ENCODE measurements at regions not wholly inside any gene's neighbourhood (a gene's known extent, or its start where the extent isn't known, plus 50 kb on each side); places are given as distances from the start of the nearest gene placed in this dataset.
A peak's percentile ranks its signal among the peaks of the same experiment; 100 is the strongest.

GRCh38 chr9:107707428-107707837 lies 217.9 kb upstream of the KLF4 start:
- no peaks in the 10 kb centered on the region for H3K27me3 ChIP-seq
- no peaks in the 10 kb centered on the region for H3K9me3 ChIP-seq
- no peak overlapping the region for H3K27ac ChIP-seq
- DNase-seq: no peak
- H3K4me1 ChIP-seq: peaks cover 0 to 6% (median under 1%) of the 10 kb centered on the region in 4 donors
- H3K4me3 ChIP-seq: no peak overlapping the region
- TF ChIP-seq POLR2A (IDR thresholded peaks at IDR 0.05): no peak
- no peak for TF ChIP-seq CTCF (IDR thresholded peaks at IDR 0.05)
- no peaks in the 10 kb centered on the region for H3K36me3 ChIP-seq

GRCh38 chr9:107706701-107707427 lies 217.3 kb upstream of the KLF4 start:
- no peak for DNase-seq
- H3K4me1 ChIP-seq: peaks cover 0 to under 1% (median 0%) of the 10 kb centered on the region in 4 donors
- H3K27ac ChIP-seq: no peak overlapping the region
- no peak overlapping the region for H3K4me3 ChIP-seq
- H3K27me3 ChIP-seq: no peaks in the 10 kb centered on the region
- no peak for TF ChIP-seq POLR2A (IDR thresholded peaks at IDR 0.05)
- no peak for TF ChIP-seq CTCF (IDR thresholded peaks at IDR 0.05)
- H3K36me3 ChIP-seq: no peaks in the 10 kb centered on the region
- H3K9me3 ChIP-seq: no peaks in the 10 kb centered on the region

GRCh38 chr9:107705521-107705920 lies 216.0 kb upstream of the KLF4 start:
- H3K36me3 ChIP-seq: no peaks in the 10 kb centered on the region
- no peak for DNase-seq

GRCh38 chr9:107704774-107705173 lies 215.2 kb upstream of the KLF4 start:
- H3K4me3 ChIP-seq: no peak overlapping the region
- no peaks in the 10 kb centered on the region for H3K36me3 ChIP-seq
- H3K4me1 ChIP-seq: no peaks in the 10 kb centered on the region
- H3K27ac ChIP-seq: no peak overlapping the region
- TF ChIP-seq CTCF (IDR thresholded peaks at IDR 0.05): no peak
- TF ChIP-seq POLR2A (IDR thresholded peaks at IDR 0.05): no peak
- H3K27me3 ChIP-seq: no peaks in the 10 kb centered on the region
- DNase-seq: no peak
- H3K9me3 ChIP-seq: no peaks in the 10 kb centered on the region

More at GRCh38 chr9:107705521-107705920, 216.0 kb upstream of the KLF4 start:
- no peaks in the 10 kb centered on the region for H3K4me1 ChIP-seq
- no peaks in the 10 kb centered on the region for H3K9me3 ChIP-seq
- no peak overlapping the region for H3K4me3 ChIP-seq
- H3K27ac ChIP-seq: no peak overlapping the region
- H3K27me3 ChIP-seq: no peaks in the 10 kb centered on the region
- TF ChIP-seq CTCF (IDR thresholded peaks at IDR 0.05): no peak
- TF ChIP-seq POLR2A (IDR thresholded peaks at IDR 0.05): no peak

- Histone ChIP-seq H3K9me3 (no peaks in the 10 kb centered on the region), H3K27ac (peak overlapping the region in 2 of 4 donors; percentile 5 to 28), H3K36me3 (no peaks in the 10 kb centered on the region), H3K4me3 (no peak overlapping the region), H3K4me1 (no peaks in the 10 kb centered on the region), H3K27me3 (no peaks in the 10 kb centered on the region)
- DNase-seq: no peak
- no peak for TF ChIP-seq POLR2A (IDR thresholded peaks at IDR 0.05)
- TF ChIP-seq CTCF (IDR thresholded peaks at IDR 0.05): no peak
Measured at GRCh38 chr9:107703651-107704050, 214.1 kb upstream of the KLF4 start.
